PC-9 (cell line): ENCODE measurements at regions not wholly inside any gene's neighbourhood (a gene's known extent, or its start where the extent isn't known, plus 50 kb on each side); places are given as distances from the start of the nearest gene placed in this dataset.

ENCODE experiments used
- CTCF ChIP-seq: fragments of 200-600 bp; sonication (generic); conservative IDR thresholded peaks from 2 replicates; pipeline ENCODE4 v1.6.1; 2017; ENCODE audit warnings: mixed run types, antibody characterized with exemption, mild to moderate bottlenecking, moderate library complexity
- EZH2 ChIP-seq: fragments of 200-600 bp; sonication (generic); IDR thresholded peaks from 2 replicates; pipeline ENCODE4 v1.8.0; 2017; ENCODE audit warnings: antibody characterized with exemption, low read depth

- TF ChIP-seq CTCF (no peak), EZH2 (no peak)
These were observed 134.6 kb downstream of the BOD1 start for GRCh38 chr5:173481821-173482220.
